ENCODE measurements at regions not wholly inside any gene's neighbourhood (a gene's known extent, or its start where the extent isn't known, plus 50 kb on each side); places are given as distances from the start of the nearest gene placed in this dataset. TPM values are rescaled to one million over a fixed set of nuclear protein-coding genes. Genes with fewer than 3 reads are reported as not detected.

DNA sequence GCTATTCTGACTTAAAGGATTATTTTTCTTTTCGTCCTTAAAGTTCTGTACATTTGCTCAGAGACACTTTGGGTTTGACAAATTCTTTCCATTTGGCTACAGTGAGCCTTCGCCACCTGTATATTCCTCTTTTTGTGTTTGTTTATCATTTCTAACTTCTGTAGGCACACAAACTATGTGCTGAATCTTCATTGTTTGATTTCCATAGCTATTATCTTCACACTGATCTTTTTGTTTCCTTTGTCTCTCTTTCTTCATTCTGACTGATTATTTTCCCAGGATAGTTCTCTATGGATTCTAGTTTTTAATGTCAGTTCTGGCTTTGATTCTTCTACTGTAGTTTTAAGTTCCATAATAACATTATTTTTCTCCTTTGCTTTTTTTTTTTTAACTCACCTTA lies 350.2 kb downstream of the ZNF521 start:
- H3K4me1 ChIP-seq = no peaks in the 10 kb centered on the region
- H3K36me3 ChIP-seq = no peaks in the 10 kb centered on the region
- DNase-seq = no peak
- H3K27ac ChIP-seq = no peak overlapping the region
- intact Hi-C loops (cut with DNase I; ENCODE audit: low total_unique reads) = no loop called here
- H3K27me3 ChIP-seq = no peaks in the 10 kb centered on the region
- no peak for TF ChIP-seq CTCF (IDR thresholded peaks at IDR 0.05)
- no peak for TF ChIP-seq POLR2A (IDR thresholded peaks at IDR 0.05)
- peaks cover 0 to 17% of the 10 kb centered on the region in 2 donors for H3K9me3 ChIP-seq
- H3K4me3 ChIP-seq = no peak overlapping the region

DNA sequence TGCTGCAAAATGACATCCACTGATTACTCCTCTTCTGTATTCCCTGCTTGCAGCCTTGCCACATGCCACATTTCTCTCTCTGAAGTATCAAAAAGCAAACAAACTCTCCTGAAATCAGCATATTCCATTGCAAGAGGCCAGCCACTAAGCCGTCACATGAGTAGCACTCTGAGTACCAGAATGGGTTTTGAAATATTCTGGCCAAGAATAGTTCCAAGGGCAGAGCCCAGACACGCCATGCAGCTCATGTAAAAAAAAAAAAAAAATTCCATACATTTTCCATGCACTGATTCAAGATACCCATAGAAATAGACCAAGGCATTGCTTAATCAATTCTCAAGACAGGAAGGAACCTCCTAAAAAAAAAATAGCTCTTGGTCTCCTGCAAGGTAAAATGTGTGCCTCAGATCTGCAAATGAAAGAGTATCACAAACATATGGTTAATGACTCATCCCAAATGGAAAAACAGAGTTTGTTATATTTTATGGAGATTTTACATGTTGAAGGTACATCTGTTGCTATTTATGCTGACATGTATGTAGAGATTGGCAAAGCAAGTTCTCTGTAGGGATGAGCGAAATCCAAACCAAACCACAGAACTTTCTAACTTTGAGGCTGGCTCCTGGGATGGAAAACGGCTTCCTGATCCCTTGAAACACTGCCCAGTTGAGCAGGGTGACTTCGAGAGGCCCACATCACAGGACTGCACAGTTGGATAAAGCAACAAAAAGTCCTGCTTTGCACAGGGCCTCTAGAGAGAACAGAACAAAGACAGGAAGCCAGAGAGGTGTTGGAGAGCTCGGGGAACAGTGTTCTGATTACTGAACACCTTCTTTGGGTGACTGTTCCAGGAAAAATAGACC lies 346.2 kb downstream of the ZNF521 start:
- intact Hi-C loops (cut with DNase I; ENCODE audit: low total_unique reads) = no loop called here
- H3K4me1 ChIP-seq = no peaks in the 10 kb centered on the region
- no peaks in the 10 kb centered on the region for H3K9me3 ChIP-seq
- no peak overlapping the region for H3K4me3 ChIP-seq
- H3K27ac ChIP-seq = no peak overlapping the region
- TF ChIP-seq POLR2A (IDR thresholded peaks at IDR 0.05) (no peak), CTCF (IDR thresholded peaks at IDR 0.05) (no peak)
- no peaks in the 10 kb centered on the region for H3K27me3 ChIP-seq
- no peaks in the 10 kb centered on the region for H3K36me3 ChIP-seq
- no peak for DNase-seq

DNA sequence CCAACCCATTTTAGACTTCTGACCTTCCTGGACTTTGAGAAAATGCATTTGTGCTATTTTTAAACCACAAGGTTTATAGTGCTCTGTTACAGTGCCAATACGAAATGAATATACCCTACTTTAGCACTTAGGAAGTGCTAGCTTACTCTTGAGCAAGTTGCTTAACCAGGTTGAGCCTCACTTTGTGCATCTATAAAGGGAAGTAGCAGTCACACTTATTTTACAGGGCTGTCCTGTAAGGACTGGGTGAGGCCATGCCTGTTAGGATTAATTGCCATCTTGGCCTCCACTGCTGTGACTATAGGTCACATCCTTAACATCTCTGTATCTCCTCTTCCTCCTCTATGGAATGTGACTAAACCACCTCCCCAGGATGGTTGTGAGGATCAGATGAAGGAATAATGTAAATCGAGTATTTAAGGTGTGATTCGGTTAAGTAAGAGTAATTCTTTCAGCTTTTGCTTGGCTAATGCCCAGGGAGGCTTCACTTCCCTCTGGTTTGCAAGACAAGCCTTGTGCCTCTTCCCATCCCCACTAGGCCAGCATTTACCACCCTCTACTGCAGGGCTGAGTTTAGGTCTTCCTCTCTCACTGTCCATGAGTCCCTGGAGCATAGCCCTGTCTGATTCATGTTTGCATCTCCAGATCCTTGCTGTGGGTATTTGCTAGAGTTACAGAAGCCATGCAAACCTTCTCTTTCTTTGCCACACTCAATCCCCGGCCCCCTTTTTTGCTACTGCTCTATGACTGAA lies 341.2 kb downstream of the ZNF521 start:
- Histone ChIP-seq H3K9me3 (no peaks in the 10 kb centered on the region), H3K27ac (no peak overlapping the region), H3K4me1 (no peaks in the 10 kb centered on the region), H3K4me3 (no peak overlapping the region), H3K27me3 (no peaks in the 10 kb centered on the region), H3K36me3 (no peaks in the 10 kb centered on the region)
- no peak for DNase-seq
- intact Hi-C loops (cut with DNase I; ENCODE audit: low total_unique reads) = no loop called here
- no peak for TF ChIP-seq CTCF (IDR thresholded peaks at IDR 0.05)
- no peak for TF ChIP-seq POLR2A (IDR thresholded peaks at IDR 0.05)

Small RNA genes lying in the stretch of these regions (small RNA-seq; reads per million reads assigned to genes)
- gene PPIAP57 = not detected

All from uterus (tissue), 3 donors.